GM12872 (cell line): ENCODE measurements at regions not wholly inside any gene's neighbourhood (a gene's known extent, or its start where the extent isn't known, plus 50 kb on each side); places are given as distances from the start of the nearest gene placed in this dataset.

ENCODE experiments used
- TF ChIP-seq, protein P1 (sequence below): IDR thresholded peaks from 3 replicates; pipeline ENCODE4 v1.5.1; 2011; ENCODE audit warnings: low read depth, mild to moderate bottlenecking, low read length, moderate library complexity; ENCODE audit not compliant: insufficient read depth

DNA sequence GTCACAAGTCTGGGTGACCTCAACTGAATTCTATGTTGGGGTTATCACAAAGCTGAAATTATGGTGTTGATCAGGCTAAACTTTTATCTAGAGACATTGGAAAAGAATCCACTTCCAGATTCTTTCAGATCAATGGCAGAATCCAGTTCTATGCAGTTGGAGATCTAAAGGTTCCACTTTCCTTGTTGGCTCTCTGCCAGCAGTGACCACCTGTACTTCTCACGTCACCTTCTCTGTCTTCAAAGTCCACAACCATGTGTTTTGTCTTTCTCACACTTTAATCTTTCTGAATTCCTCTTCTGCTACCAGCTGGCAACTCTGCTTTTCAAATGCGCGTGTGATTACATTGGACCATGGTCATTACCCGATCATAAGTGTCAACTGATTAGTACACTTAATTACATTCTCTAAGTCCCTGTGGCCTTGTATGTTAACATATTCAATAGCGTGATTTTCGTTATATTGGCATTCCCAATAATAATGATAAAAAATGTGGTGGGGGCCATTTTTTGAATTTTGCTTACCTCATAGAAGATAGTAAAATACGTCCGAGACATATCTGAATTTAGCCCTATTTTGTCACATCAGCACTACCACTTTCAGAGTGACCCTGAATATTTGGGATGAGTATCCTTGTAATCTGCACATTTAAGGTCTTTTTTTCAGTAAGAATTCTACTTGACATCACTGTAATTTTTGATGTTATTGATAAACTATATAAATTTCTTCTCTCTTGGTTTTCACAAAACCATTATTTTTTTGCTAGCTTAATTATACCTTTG is 73.7 kb upstream of the PRDM9 start:
- TF ChIP-seq, protein P1, sequence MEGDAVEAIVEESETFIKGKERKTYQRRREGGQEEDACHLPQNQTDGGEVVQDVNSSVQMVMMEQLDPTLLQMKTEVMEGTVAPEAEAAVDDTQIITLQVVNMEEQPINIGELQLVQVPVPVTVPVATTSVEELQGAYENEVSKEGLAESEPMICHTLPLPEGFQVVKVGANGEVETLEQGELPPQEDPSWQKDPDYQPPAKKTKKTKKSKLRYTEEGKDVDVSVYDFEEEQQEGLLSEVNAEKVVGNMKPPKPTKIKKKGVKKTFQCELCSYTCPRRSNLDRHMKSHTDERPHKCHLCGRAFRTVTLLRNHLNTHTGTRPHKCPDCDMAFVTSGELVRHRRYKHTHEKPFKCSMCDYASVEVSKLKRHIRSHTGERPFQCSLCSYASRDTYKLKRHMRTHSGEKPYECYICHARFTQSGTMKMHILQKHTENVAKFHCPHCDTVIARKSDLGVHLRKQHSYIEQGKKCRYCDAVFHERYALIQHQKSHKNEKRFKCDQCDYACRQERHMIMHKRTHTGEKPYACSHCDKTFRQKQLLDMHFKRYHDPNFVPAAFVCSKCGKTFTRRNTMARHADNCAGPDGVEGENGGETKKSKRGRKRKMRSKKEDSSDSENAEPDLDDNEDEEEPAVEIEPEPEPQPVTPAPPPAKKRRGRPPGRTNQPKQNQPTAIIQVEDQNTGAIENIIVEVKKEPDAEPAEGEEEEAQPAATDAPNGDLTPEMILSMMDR = no peak

DNA sequence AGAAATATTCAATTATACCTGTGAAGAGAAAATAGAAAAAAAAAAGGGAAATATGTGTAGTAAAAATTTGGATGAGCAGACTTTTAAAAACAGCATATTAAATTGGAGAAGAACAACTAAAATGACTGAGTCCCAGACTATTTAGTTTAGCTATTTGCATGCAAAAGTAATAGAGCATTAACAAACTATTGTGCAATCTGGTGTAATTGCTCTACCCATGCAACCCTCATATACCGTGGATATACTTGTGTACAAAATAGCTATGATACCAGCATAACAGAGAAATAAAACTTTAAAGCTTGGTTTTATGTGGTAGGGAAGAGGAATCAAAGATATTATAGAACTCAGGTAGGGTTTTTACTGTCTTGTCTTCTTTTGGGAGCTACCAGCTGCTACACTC is 78.7 kb upstream of the PRDM9 start:
- TF ChIP-seq, protein P1 = no peak

DNA sequence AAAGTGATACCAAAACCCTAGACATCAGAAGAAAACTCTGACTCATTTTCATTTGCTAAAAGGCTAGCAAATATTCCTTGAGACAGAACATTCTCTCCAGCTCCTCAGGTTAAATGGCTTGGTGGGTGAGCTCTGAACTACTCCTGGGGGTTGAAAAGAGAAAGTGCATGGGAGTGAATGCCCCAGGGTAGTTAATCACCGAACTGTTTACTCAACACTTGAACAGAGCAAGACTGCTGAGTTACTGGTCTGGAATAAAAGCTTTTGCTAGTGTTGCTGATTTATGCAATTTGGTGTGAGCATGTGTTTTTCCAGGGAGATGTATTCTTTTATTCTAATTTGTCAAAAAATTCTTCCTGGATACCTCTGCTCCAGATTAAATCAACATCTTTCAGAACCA is 88.3 kb upstream of the PRDM9 start:
- TF ChIP-seq, protein P1 = no peak

DNA sequence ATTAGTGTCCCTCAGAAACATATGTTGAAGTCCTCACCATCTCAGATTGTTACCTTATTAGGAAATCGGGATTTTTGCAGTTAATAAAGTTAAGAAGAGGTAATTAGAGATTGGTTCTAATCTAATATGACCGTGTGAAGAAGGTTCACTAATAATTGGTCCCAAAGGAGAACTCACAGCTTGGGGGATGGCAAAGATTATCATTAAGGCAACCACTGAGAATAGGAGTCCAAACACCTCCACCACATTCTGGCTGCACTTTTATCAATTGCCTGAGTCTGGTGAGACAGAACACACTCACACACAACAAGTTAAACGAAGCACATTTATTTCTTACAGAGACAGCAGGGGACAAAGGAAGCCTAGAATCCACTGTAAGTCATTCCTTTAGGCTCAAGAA is 94.9 kb upstream of the PRDM9 start:
- TF ChIP-seq, protein P1 = no peak

DNA sequence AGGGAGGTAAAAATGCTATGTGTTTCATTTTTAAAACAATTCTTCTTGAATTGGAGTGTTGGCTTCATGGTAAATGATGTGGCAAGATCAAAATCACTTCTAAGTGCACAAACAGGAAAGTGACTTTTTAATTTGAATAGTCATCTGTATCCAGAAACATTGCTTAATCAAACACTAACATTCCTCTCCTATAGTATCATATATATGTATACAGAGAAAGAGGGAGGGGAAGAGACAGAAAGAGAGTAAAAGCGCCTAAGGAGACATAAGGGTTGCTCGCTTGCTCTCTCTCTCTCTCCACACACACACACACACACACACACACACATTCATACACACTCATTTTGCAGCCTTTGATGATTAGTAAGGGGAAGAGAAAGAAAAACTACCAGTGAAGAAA is 95.4 kb upstream of the PRDM9 start:
- TF ChIP-seq, protein P1 = no peak

DNA sequence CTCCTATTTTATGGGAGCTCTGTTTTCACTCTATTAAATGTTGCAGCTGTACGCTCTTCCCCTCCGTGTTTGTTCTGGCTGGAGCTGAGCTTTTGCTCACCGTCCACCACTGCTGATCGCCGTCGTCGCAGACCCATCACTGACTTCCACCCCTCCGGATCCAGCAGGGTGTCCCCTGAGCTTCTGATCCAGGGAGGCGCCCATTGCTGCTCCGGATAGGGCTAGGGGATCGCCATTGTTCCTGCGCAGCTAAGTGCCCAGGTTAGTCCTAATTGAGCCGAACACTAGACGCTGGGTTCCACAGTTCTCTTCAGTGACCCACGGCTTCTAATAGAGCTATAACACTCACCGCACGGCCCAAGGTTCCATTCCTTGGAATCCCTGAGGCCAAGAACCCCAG is 96.2 kb upstream of the PRDM9 start:
- TF ChIP-seq, protein P1 = no peak

DNA sequence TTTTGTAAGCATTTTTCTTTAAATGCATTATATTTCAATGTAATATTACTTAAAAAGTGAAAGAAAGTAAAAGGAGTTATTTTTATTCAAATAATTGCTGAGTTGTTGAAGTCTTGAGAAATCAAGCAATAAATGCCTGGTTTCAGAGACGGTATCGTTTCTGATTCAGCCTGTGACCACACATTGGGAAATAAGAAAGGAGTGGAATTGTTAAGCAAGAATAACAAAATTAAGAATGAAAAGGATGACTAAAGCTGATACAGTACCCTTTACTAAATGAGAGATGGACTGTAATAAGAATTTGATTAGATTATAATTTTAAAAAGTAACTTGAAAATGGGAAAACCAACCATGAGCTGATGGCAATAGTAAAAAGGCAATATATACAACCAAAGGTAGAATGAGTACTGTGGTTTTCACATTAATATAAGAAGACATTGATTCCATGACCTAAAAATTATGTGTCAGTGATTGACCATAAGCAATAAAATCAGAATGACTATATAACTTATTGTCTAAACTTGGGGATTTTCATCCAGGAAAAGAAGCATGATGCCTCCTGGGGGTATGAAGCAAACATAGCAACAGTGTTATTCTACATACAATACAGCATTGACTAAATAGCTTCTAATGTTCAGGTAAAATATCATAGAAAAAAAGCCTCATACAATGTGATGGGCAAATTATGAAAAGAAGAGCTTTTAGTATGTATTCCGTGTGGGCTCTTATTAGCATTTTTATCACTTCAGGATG is 101.9 kb upstream of the PRDM9 start:
- TF ChIP-seq, protein P1 = no peak
